ENCODE measurements at regions not wholly inside any gene's neighbourhood (a gene's known extent, or its start where the extent isn't known, plus 50 kb on each side); places are given as distances from the start of the nearest gene placed in this dataset.

GRCh38 chr18:29711932-29712331 lies 1330.6 kb downstream of the DSC3 start:
- Histone ChIP-seq H3K27me3 (ENCODE audit: low read depth, low read length) (no peaks in the 10 kb centered on the region), H3K4me1 (ENCODE audit: control insufficient read depth in 1 of 2, insufficient read depth in 2 of 2, low read length in 2 of 2) (peaks cover 0 to 3% of the 10 kb centered on the region in 2 donors), H3K27ac (ENCODE audit: low read length) (no peak overlapping the region), H3K4me3 (ENCODE audit: low read depth in 1 of 2, low read length in 2 of 2) (no peak overlapping the region), H3K36me3 (ENCODE audit: control insufficient read depth in 1 of 2, insufficient read depth in 2 of 2, low read length in 2 of 2) (no peaks in the 10 kb centered on the region), H3K9me3 (ENCODE audit: control insufficient read depth in 1 of 2, low read length in 2 of 2) (no peaks in the 10 kb centered on the region)

- H3K4me1 ChIP-seq (ENCODE audit: control insufficient read depth in 1 of 2, insufficient read depth in 2 of 2, low read length in 2 of 2), result no peaks in the 10 kb centered on the region
- no peaks in the 10 kb centered on the region for H3K27me3 ChIP-seq (ENCODE audit: low read depth, low read length)
- no peaks in the 10 kb centered on the region for H3K9me3 ChIP-seq (ENCODE audit: control insufficient read depth in 1 of 2, low read length in 2 of 2)
- no peak overlapping the region for H3K4me3 ChIP-seq (ENCODE audit: low read depth in 1 of 2, low read length in 2 of 2)
- H3K27ac ChIP-seq (ENCODE audit: low read length), result no peak overlapping the region
- no peaks in the 10 kb centered on the region for H3K36me3 ChIP-seq (ENCODE audit: control insufficient read depth in 1 of 2, insufficient read depth in 2 of 2, low read length in 2 of 2)
Observed at GRCh38 chr18:29693334-29693733, 1349.2 kb downstream of the DSC3 start.

- Histone ChIP-seq H3K27ac (ENCODE audit: low read length) (no peak overlapping the region), H3K36me3 (ENCODE audit: control insufficient read depth in 1 of 2, insufficient read depth in 2 of 2, low read length in 2 of 2) (no peaks in the 10 kb centered on the region), H3K4me1 (ENCODE audit: control insufficient read depth in 1 of 2, insufficient read depth in 2 of 2, low read length in 2 of 2) (no peaks in the 10 kb centered on the region), H3K9me3 (ENCODE audit: control insufficient read depth in 1 of 2, low read length in 2 of 2) (peaks cover 0 to 10% of the 10 kb centered on the region in 2 donors), H3K27me3 (ENCODE audit: low read depth, low read length) (no peaks in the 10 kb centered on the region), H3K4me3 (ENCODE audit: low read depth in 1 of 2, low read length in 2 of 2) (no peak overlapping the region)
Observed at GRCh38 chr18:29681578-29681977, 1361.0 kb downstream of the DSC3 start.

GRCh38 chr18:29664278-29665036 lies 1378.1 kb downstream of the DSC3 start:
- no peaks in the 10 kb centered on the region for H3K36me3 ChIP-seq (ENCODE audit: control insufficient read depth in 1 of 2, insufficient read depth in 2 of 2, low read length in 2 of 2)

GRCh38 chr18:29661924-29662323 lies 1380.6 kb downstream of the DSC3 start:
- Histone ChIP-seq H3K4me1 (ENCODE audit: control insufficient read depth in 1 of 2, insufficient read depth in 2 of 2, low read length in 2 of 2) (no peaks in the 10 kb centered on the region), H3K9me3 (ENCODE audit: control insufficient read depth in 1 of 2, low read length in 2 of 2) (no peaks in the 10 kb centered on the region), H3K4me3 (ENCODE audit: low read depth in 1 of 2, low read length in 2 of 2) (no peak overlapping the region), H3K27ac (ENCODE audit: low read length) (no peak overlapping the region), H3K36me3 (ENCODE audit: control insufficient read depth in 1 of 2, insufficient read depth in 2 of 2, low read length in 2 of 2) (no peaks in the 10 kb centered on the region), H3K27me3 (ENCODE audit: low read depth, low read length) (no peaks in the 10 kb centered on the region)

More at GRCh38 chr18:29664278-29665036, 1378.1 kb downstream of the DSC3 start:
- Histone ChIP-seq H3K9me3 (ENCODE audit: control insufficient read depth in 1 of 2, low read length in 2 of 2) (no peaks in the 10 kb centered on the region), H3K27me3 (ENCODE audit: low read depth, low read length) (no peaks in the 10 kb centered on the region), H3K4me3 (ENCODE audit: low read depth in 1 of 2, low read length in 2 of 2) (no peak overlapping the region), H3K27ac (ENCODE audit: low read length) (no peak overlapping the region), H3K4me1 (ENCODE audit: control insufficient read depth in 1 of 2, insufficient read depth in 2 of 2, low read length in 2 of 2) (no peaks in the 10 kb centered on the region)

GRCh38 chr18:29660777-29661176 lies 1381.8 kb downstream of the DSC3 start:
- H3K4me1 ChIP-seq (ENCODE audit: control insufficient read depth in 1 of 2, insufficient read depth in 2 of 2, low read length in 2 of 2), result no peaks in the 10 kb centered on the region
- no peaks in the 10 kb centered on the region for H3K36me3 ChIP-seq (ENCODE audit: control insufficient read depth in 1 of 2, insufficient read depth in 2 of 2, low read length in 2 of 2)
- no peak overlapping the region for H3K4me3 ChIP-seq (ENCODE audit: low read depth in 1 of 2, low read length in 2 of 2)
- H3K27me3 ChIP-seq (ENCODE audit: low read depth, low read length), result no peaks in the 10 kb centered on the region
- no peaks in the 10 kb centered on the region for H3K9me3 ChIP-seq (ENCODE audit: control insufficient read depth in 1 of 2, low read length in 2 of 2)
- H3K27ac ChIP-seq (ENCODE audit: low read length), result no peak overlapping the region

- no peaks in the 10 kb centered on the region for H3K36me3 ChIP-seq (ENCODE audit: control insufficient read depth in 1 of 2, insufficient read depth in 2 of 2, low read length in 2 of 2)
- H3K27me3 ChIP-seq (ENCODE audit: low read depth, low read length), result no peaks in the 10 kb centered on the region
- H3K4me3 ChIP-seq (ENCODE audit: low read depth in 1 of 2, low read length in 2 of 2), result no peak overlapping the region
- no peaks in the 10 kb centered on the region for H3K4me1 ChIP-seq (ENCODE audit: control insufficient read depth in 1 of 2, insufficient read depth in 2 of 2, low read length in 2 of 2)
- no peak overlapping the region for H3K27ac ChIP-seq (ENCODE audit: low read length)
- no peaks in the 10 kb centered on the region for H3K9me3 ChIP-seq (ENCODE audit: control insufficient read depth in 1 of 2, low read length in 2 of 2)
Observed at GRCh38 chr18:29653671-29654215, 1388.8 kb downstream of the DSC3 start.

GRCh38 chr18:29652797-29653196 lies 1389.7 kb downstream of the DSC3 start:
- Histone ChIP-seq H3K9me3 (ENCODE audit: control insufficient read depth in 1 of 2, low read length in 2 of 2) (no peaks in the 10 kb centered on the region), H3K36me3 (ENCODE audit: control insufficient read depth in 1 of 2, insufficient read depth in 2 of 2, low read length in 2 of 2) (no peaks in the 10 kb centered on the region), H3K4me1 (ENCODE audit: control insufficient read depth in 1 of 2, insufficient read depth in 2 of 2, low read length in 2 of 2) (no peaks in the 10 kb centered on the region), H3K4me3 (ENCODE audit: low read depth in 1 of 2, low read length in 2 of 2) (no peak overlapping the region), H3K27me3 (ENCODE audit: low read depth, low read length) (no peaks in the 10 kb centered on the region), H3K27ac (ENCODE audit: low read length) (no peak overlapping the region)

- Histone ChIP-seq H3K9me3 (ENCODE audit: control insufficient read depth in 1 of 2, low read length in 2 of 2) (no peaks in the 10 kb centered on the region), H3K27me3 (ENCODE audit: low read depth, low read length) (no peaks in the 10 kb centered on the region), H3K36me3 (ENCODE audit: control insufficient read depth in 1 of 2, insufficient read depth in 2 of 2, low read length in 2 of 2) (no peaks in the 10 kb centered on the region), H3K27ac (ENCODE audit: low read length) (no peak overlapping the region), H3K4me1 (ENCODE audit: control insufficient read depth in 1 of 2, insufficient read depth in 2 of 2, low read length in 2 of 2) (no peaks in the 10 kb centered on the region), H3K4me3 (ENCODE audit: low read depth in 1 of 2, low read length in 2 of 2) (no peak overlapping the region)
Observed at GRCh38 chr18:29651122-29651680, 1391.3 kb downstream of the DSC3 start.

GRCh38 chr18:29648891-29649290 lies 1393.7 kb downstream of the DSC3 start:
- no peak overlapping the region for H3K27ac ChIP-seq (ENCODE audit: low read length)
- no peaks in the 10 kb centered on the region for H3K9me3 ChIP-seq (ENCODE audit: control insufficient read depth in 1 of 2, low read length in 2 of 2)
- H3K36me3 ChIP-seq (ENCODE audit: control insufficient read depth in 1 of 2, insufficient read depth in 2 of 2, low read length in 2 of 2), result no peaks in the 10 kb centered on the region
- no peaks in the 10 kb centered on the region for H3K27me3 ChIP-seq (ENCODE audit: low read depth, low read length)
- H3K4me3 ChIP-seq (ENCODE audit: low read depth in 1 of 2, low read length in 2 of 2), result no peak overlapping the region
- no peaks in the 10 kb centered on the region for H3K4me1 ChIP-seq (ENCODE audit: control insufficient read depth in 1 of 2, insufficient read depth in 2 of 2, low read length in 2 of 2)

GRCh38 chr18:29647700-29648099 lies 1394.8 kb downstream of the DSC3 start:
- no peaks in the 10 kb centered on the region for H3K36me3 ChIP-seq (ENCODE audit: control insufficient read depth in 1 of 2, insufficient read depth in 2 of 2, low read length in 2 of 2)
- no peaks in the 10 kb centered on the region for H3K9me3 ChIP-seq (ENCODE audit: control insufficient read depth in 1 of 2, low read length in 2 of 2)
- H3K4me3 ChIP-seq (ENCODE audit: low read depth in 1 of 2, low read length in 2 of 2), result no peak overlapping the region
- H3K4me1 ChIP-seq (ENCODE audit: control insufficient read depth in 1 of 2, insufficient read depth in 2 of 2, low read length in 2 of 2), result no peaks in the 10 kb centered on the region
- H3K27ac ChIP-seq (ENCODE audit: low read length), result no peak overlapping the region
- no peaks in the 10 kb centered on the region for H3K27me3 ChIP-seq (ENCODE audit: low read depth, low read length)

Data from muscle layer of duodenum (tissue), 2 donors.